ENCODE measurements at regions not wholly inside any gene's neighbourhood (a gene's known extent, or its start where the extent isn't known, plus 50 kb on each side); places are given as distances from the start of the nearest gene placed in this dataset.

DNA sequence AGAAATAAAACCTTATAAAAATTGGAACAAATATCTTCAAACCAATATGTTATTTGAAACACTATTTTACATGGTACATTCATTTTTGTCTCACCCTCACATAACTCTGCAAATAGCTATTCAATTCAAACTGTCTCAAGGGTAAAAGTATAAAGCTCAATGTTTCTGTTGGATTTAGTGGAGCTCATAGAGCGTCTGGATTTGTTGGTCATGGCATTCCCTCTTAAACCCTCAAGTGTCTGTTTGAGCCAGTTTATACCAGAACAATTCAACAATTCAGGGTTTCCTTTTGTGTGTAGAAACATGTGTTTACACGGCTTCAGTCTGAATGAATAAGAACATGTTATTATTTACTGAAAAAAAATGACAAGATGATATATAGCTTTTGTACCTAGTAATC is 161.6 kb downstream of the PCDH18 start:
- Mint-ChIP-seq H3K27me3 (ENCODE audit: low read depth) (no peaks in the 10 kb centered on the region), H3K36me3 (ENCODE audit: low read depth) (no peaks in the 10 kb centered on the region), H3K9me3 (peaks cover 3% of the 10 kb centered on the region), H3K4me1 (peaks cover 22% of the 10 kb centered on the region), H3K27ac (ENCODE audit: unreplicated experiment) (no peak overlapping the region), H3K4me3 (no peak overlapping the region)
- DNase-seq (ENCODE audit: low read depth, low spot score) = no peak
- TF ChIP-seq, protein P1, sequence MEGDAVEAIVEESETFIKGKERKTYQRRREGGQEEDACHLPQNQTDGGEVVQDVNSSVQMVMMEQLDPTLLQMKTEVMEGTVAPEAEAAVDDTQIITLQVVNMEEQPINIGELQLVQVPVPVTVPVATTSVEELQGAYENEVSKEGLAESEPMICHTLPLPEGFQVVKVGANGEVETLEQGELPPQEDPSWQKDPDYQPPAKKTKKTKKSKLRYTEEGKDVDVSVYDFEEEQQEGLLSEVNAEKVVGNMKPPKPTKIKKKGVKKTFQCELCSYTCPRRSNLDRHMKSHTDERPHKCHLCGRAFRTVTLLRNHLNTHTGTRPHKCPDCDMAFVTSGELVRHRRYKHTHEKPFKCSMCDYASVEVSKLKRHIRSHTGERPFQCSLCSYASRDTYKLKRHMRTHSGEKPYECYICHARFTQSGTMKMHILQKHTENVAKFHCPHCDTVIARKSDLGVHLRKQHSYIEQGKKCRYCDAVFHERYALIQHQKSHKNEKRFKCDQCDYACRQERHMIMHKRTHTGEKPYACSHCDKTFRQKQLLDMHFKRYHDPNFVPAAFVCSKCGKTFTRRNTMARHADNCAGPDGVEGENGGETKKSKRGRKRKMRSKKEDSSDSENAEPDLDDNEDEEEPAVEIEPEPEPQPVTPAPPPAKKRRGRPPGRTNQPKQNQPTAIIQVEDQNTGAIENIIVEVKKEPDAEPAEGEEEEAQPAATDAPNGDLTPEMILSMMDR (conservative IDR thresholded peaks at IDR 0.05) = no peak

- Mint-ChIP-seq H3K9me3 (peaks cover 3% of the 10 kb centered on the region), H3K4me1 (peaks cover 22% of the 10 kb centered on the region), H3K27me3 (ENCODE audit: low read depth) (no peaks in the 10 kb centered on the region), H3K4me3 (no peak overlapping the region), H3K36me3 (ENCODE audit: low read depth) (no peaks in the 10 kb centered on the region), H3K27ac (ENCODE audit: unreplicated experiment) (no peak overlapping the region)
- TF ChIP-seq, protein P1 (conservative IDR thresholded peaks at IDR 0.05) = no peak
- DNase-seq (ENCODE audit: low read depth, low spot score) = no peak
These were observed 162.1 kb downstream of the PCDH18 start for GRCh38 chr4:137370206-137370633.

DNA sequence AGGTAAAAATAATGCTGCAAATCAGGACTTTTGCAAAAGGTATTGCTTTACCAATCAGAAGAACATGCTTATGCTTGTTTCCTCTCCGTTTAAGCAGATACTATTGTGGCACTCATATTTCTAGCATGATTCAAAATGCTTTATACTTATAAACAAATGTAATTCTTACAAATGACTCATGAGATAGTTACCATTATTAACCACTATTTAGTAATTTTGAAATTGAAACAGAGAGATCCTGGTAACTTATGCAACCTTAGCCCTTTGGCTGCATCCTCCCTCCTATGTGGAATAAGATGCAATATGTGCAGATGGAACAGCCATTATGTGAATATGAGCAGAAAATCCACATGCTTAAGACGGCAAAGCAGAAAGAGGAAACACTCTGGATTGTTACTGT is 164.7 kb downstream of the PCDH18 start:
- no peak overlapping the region for H3K4me3 Mint-ChIP-seq
- peaks cover 13% of the 10 kb centered on the region for H3K4me1 Mint-ChIP-seq
- H3K36me3 Mint-ChIP-seq (ENCODE audit: low read depth) = no peaks in the 10 kb centered on the region
- TF ChIP-seq, protein P1 (conservative IDR thresholded peaks at IDR 0.05) = no peak
- no peaks in the 10 kb centered on the region for H3K27me3 Mint-ChIP-seq (ENCODE audit: low read depth)
- no peak for DNase-seq (ENCODE audit: low read depth, low spot score)
- H3K9me3 Mint-ChIP-seq = no peaks in the 10 kb centered on the region
- H3K27ac Mint-ChIP-seq (ENCODE audit: unreplicated experiment) = no peak overlapping the region

GRCh38 chr4:137363496-137363895 is 168.8 kb downstream of the PCDH18 start:
- H3K4me3 Mint-ChIP-seq = no peak overlapping the region
- TF ChIP-seq, protein P1 (conservative IDR thresholded peaks at IDR 0.05) = no peak
- H3K27me3 Mint-ChIP-seq (ENCODE audit: low read depth) = no peaks in the 10 kb centered on the region
- H3K36me3 Mint-ChIP-seq (ENCODE audit: low read depth) = no peaks in the 10 kb centered on the region
- peak overlapping the region; percentile 43 for H3K27ac Mint-ChIP-seq (ENCODE audit: unreplicated experiment)
- no peaks in the 10 kb centered on the region for H3K9me3 Mint-ChIP-seq
- peaks cover 16% of the 10 kb centered on the region for H3K4me1 Mint-ChIP-seq
- no peak for DNase-seq (ENCODE audit: low read depth, low spot score)

DNA sequence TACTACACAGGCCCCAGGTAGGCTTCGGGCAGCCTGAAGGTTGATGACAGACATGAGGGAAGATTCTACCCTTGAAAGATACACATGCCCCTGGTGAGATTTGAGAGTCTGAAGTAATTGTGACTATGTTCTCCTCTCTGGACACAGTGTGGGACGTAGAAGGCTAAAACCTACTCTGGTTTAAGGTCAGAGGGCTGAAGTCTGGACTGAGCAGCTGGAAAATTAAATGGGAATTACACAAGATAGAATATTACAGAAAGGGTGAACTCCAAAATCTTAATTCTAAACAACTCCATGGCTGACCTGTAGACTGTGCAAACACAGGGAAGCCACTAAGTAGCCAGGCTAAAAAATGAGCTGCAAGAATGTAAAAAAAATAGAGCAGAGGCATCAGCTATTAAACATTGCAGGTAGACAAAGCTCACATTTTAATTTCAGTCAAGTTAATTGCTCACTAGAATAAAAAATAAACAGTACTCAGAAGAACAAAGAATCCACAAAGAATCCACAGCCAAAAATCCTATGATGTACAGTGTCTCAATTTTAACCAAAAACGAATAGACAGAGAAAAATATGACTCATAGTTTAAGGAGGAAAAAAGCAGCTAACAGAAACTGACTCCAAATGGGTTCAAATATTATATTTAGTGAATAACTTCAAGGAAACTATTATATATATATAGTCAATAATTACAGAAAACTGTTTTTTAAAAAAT is 170.4 kb downstream of the PCDH18 start:
- Mint-ChIP-seq H3K27me3 (ENCODE audit: low read depth) (no peaks in the 10 kb centered on the region), H3K9me3 (no peaks in the 10 kb centered on the region), H3K4me3 (no peak overlapping the region), H3K36me3 (ENCODE audit: low read depth) (no peaks in the 10 kb centered on the region), H3K27ac (ENCODE audit: unreplicated experiment) (no peak overlapping the region), H3K4me1 (peaks cover 19% of the 10 kb centered on the region)
- TF ChIP-seq, protein P1 (conservative IDR thresholded peaks at IDR 0.05) = no peak
- no peak for DNase-seq (ENCODE audit: low read depth, low spot score)
